Body of pancreas (tissue), 4 donors: ENCODE measurements at regions not wholly inside any gene's neighbourhood (a gene's known extent, or its start where the extent isn't known, plus 50 kb on each side); places are given as distances from the start of the nearest gene placed in this dataset.

Experiments
- CTCF ChIP-seq, 7 experiments: fragments of 450-650 bp in 4 of 7; fragments of 200-600 bp in 3 of 7; sonication (generic) in 3 of 7; IDR thresholded peaks; one replicate each; pipeline ENCODE4 v1.5.1; 2016 to 2019; ENCODE audit warnings: antibody characterized with exemption in 7 of 7
- POLR2A ChIP-seq, 3 donors: fragments of 450-650 bp; IDR thresholded peaks; one replicate each; pipeline ENCODE4 v1.6.1; 2016; ENCODE audit warnings: antibody characterized with exemption in 3 of 3, mild to moderate bottlenecking in 2 of 3

- TF ChIP-seq CTCF (IDR thresholded peaks at IDR 0.05) (no peak), POLR2A (IDR thresholded peaks at IDR 0.05) (no peak)
Observed at GRCh38 chr6:8589941-8590729, 154.8 kb upstream of the SLC35B3 start.
